ENCODE measurements at regions not wholly inside any gene's neighbourhood (a gene's known extent, or its start where the extent isn't known, plus 50 kb on each side); places are given as distances from the start of the nearest gene placed in this dataset.

DNA sequence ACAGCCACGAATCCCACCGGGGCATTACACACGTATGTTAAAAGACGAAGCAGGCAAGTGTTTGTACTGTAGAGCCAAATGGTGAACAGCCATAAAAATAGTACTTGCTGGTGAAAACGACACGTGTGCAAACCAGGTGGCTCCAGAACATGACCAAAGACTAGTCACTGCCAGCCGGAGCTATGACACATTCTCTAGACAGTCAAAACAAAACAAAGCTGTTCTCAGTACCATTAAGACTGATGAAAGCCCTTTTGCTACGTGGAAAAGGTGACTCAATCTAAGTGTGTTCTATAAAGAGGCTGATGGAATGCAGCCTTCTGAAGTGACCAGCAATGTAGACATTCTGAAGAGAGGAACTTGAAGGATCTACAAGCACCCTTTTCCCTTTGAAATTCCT lies 367.7 kb upstream of the NETO1 start:
- DNase-seq (ENCODE audit: low read depth): no peak

DNA sequence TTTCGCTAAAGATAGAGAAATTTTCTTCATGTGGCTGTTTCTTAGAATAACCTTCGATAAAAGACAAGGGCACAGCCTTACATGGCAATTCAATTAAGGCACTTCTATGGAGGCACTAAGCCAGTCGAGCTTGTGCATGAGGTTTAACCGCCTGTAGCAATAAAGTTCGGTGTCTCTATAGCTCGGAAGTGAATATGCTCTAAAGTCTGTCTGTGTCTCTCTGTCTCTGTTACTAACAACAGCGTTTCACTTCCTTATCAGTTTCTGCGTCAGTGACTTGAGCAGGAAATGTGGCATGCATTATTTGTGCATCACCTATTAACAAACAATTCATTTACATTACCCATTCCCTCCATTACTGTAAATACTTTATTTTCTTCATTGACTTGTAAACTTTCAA lies 365.1 kb upstream of the NETO1 start:
- DNase-seq (ENCODE audit: low read depth): no peak

DNA sequence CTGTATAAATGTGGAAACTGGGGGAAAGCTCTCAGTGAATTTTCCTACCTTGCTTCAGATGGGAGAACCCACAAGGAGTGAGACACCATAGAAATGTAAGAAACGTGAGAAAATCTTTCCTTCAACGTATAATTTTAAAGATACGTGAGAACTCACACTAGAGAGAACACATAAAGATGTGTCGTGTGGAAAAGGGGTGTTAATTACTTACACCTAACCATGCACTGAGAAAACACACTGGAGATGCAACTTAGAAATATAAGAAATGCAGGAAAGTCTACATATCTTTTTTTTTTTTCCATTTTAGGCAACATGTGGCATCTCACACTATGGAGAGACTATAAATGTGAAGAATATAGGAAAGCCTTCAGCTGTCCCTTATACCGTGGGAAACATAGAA lies 352.9 kb upstream of the NETO1 start:
- DNase-seq (ENCODE audit: low read depth): no peak

DNA sequence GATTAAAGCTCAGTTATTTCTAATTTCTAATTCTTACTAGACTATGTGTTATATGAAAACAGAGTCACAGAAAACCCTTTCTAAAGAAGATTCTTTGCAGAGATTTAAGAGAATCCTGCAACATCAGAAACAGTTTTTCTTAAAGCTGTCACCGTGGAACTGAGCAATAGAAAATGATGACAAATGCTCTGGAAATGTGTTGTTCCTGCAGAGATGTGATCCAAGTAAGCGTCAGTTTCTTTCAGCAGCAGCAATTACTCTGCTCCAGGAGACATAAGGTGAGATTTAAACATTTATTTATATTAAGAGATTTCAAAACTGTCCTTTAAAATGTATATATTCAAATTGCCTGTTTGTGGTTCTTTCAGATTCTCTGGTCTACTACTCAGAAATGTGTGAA lies 350.5 kb upstream of the NETO1 start:
- DNase-seq (ENCODE audit: low read depth): no peak

DNA sequence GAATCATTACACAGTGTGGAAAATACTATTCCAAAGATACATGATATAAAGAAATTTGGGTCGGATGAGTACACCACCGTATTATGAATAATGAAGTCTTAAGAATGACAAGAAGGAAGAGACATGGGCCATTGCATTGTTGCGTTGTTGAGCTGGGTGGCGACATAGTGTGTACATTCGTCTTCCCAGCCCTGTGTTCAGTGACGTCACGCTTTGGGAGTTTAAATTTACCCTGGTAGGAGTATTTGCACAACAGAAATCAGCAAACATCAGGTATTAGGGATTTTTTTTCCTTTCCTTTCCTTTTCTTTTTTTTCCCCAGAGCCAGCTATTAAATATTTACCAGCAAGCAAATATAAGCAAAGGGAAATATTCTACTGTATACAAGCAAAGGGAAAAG lies 347.2 kb upstream of the NETO1 start:
- no peak for DNase-seq (ENCODE audit: low read depth)

DNA sequence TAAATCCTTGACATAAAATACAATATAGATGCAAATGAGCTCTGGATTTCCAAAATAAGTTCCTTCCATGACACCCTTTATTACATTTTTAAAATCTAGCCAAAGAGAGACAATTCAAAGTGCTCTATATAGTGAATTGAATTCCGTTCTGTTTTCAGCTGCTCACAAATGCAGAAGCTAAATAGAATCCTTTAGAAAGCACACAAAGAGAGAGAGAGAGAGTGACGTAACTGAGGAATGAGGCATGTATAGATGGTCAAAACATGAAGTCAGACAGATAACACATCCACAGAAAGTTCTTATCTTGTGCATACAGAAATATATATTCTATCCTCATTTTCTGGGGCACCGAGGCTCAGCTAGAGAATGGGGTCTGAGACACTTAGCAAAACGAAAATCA lies 344.7 kb upstream of the NETO1 start:
- no peak for DNase-seq (ENCODE audit: low read depth)

DNA sequence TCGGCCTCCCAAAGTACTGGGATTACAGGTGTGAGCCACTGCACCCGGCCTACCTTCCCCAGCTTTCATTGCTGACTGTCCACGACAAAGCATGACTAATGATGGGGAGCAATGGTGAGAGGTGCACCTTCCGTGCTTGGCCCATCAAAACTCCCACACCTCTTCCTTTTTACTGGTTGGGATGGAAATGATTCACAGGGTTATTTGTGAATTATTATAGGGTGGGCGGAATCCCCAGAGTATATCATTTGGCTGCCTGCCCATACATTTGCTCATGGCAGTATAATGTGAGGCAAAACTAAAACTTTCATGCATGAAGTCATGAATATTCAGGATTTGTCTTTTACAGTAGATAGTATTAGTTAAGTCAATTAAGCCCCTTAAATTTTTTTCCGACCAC lies 334.2 kb upstream of the NETO1 start:
- no peak for DNase-seq (ENCODE audit: low read depth)

DNA sequence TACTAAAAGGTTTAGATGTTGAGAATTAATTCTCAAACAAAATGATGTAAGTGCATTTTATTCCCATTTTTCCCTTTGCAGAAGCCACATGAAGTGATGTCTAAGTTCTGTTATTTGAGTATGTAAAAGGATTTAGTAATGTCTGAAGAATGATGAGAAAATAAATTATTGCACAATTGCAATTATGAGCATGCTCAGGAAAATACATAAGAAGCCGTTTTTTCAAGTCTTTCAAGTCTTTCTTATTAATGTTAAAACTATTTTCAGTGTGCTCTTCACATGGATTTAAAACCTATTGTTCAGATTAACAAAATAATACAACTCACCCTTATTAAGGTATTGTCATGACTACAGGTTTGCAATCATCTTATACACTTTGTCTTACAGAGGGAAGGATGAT lies 331.4 kb upstream of the NETO1 start:
- DNase-seq (ENCODE audit: low read depth): no peak

DNA sequence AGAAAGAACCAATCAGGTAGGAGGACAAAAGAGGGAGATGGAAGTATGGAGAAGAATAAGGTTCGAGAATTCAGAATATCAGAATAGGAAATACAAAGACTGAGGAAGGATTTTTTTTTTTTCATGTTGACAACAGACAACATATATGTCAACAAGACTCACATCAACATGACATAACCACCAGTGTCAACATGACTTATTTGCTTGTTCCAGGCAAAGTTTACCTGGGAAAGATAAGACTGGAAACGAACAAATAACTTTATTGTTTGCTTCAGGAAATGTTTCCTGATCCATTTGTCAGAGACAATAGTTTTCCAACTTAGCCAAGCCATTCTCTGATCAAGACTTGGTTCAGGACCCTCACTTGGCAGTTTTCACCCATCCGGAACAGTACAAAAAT lies 321.9 kb upstream of the NETO1 start:
- DNase-seq (ENCODE audit: low read depth): no peak

DNA sequence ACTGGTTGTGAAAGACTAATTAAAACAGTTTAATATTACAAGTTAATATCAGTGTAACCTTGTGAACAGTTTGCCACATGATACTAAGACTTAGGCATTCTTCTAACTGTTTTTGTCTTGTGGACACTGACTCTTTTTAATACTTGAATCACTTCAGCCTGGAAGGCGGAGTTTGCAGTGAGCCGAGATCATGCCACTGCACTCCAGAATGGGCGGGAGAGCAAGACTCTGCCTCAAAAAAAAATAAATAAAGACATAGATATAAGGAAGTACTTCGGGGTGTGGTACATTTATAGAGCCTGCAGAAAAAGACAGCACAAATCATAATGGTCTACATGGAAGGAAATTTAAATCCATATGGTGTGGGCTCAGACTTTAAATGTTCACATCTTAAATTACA lies 300.4 kb upstream of the NETO1 start:
- DNase-seq (ENCODE audit: low read depth): no peak

DNA sequence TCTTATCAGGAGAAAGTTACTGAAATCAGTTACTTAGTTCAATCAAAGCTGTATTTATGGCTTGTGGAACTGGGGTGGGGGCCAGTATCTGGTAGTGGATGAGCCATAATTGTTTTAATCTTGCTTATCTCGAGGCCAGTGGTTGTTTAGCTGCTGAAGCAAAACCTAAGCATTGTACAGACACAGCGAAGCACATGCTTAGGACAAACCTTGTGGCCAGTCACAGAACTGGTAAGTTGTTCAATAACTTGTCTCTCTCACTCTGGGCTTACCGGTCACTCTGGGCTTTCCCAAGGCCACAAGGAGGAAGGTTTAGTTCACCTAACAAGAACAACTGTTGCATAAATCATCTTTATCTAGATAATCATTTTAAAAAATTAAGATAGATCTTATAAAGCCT lies 296.6 kb upstream of the NETO1 start:
- no peak for DNase-seq (ENCODE audit: low read depth)

DNA sequence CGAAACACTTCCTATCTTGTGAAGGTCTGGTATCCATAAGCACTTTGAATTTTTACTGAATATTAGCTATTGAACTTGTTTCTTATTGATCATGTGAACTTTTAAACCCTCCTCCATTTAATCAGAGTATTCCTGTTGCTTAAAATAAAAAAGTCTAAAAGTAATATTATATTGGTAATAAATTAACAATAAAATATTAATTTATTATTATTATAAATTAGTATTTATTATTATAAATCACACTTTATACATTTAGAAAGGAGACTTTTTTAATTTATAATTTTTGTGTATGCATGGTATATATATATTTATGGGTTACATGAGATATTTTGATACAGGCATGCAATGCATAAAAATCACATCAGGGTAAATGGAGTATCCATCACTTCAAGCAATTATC lies 295.4 kb upstream of the NETO1 start:
- no peak for DNase-seq (ENCODE audit: low read depth)

DNA sequence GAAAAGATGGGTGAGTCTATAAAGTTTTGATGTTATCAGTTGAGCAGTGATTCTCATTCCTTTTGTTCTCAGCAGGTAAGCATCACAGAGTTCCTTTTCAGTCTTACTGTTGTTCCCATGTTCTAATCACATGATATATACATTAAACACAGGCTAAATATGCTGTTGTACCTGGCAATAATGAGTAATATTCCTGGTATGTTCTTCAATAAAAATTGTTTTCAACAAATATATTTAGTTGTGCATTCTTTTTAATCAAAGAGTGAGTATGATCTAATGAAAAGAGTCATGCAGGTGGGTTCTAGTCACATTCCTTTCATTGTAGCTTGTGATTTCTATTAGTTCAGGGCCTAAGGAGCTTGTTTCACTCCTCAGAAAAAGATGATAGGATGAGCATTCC lies 288.3 kb upstream of the NETO1 start:
- DNase-seq (ENCODE audit: low read depth): no peak

DNA sequence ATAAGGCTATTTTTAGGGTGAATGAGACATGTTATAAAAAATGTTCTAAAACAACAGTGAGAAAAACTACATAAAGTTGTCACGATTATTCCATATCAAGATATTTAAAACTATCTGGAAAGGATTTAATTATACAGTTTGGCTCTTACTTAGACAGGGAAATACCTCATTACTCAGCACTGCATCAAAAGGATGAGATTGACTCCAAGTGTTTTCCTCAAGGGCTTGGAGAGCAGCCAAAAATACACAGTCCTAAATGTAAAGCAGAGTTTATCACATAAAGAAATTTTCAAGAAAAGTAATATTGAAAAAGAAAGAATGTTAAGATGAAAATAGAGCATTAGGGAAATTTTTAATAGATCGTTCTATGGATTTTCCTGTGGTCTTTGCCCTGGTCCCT lies 285.5 kb upstream of the NETO1 start:
- no peak for DNase-seq (ENCODE audit: low read depth)

DNA sequence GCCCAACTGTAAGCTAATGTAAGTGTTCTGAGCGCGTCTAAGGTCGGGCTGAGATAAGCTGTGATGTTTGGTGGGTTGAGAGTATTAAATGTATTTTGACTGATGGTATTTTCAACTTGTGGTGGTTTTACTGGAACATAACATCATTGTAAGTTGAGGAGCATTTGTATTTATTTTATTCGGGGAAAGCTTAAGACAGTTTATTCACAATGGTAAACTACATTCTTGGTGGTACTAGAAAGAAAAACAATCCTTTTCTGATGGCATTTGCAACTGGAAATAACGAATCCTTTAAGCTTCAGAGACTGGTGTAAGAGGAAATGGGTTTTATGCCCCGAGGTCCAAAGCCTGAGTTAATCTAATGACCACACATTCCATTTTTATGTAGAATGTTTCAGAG lies 283.3 kb upstream of the NETO1 start:
- DNase-seq (ENCODE audit: low read depth): no peak

DNA sequence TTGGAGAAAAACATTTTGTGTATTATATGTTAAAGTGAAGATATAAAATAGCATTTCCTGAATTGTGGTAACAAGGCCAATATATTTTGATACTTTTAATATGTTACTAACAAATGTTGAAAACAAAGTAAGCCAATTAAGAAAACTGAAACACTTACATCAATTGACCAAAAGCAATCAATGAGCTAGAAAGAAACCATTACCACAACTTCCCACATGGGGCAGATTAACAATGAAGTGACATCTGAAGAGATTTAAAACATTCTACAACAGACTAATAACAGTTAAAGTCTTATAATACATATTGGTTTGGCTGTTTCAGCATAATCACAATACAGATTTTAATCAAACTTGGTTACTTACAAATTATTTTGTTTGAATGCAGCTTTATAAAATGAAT lies 282.4 kb upstream of the NETO1 start:
- no peak for DNase-seq (ENCODE audit: low read depth)

DNA sequence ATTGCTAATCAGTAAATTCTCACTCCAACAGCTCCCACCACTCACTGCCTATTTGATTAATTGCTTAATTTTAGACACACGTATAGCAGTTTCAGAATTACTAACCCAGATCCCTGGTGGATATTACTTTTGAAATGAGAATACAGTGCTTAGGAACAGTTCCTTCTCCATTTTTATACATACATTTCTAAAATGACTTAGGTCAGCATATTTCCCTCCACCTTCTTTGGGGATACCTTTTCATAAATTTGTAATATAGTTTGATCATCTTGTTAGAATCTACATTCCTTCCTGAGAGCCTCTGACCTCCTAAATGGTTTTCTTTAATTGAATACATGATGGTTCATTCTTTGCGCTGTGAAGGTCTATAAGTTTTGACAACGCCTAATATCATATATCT lies 279.8 kb upstream of the NETO1 start:
- no peak for DNase-seq (ENCODE audit: low read depth)

DNA sequence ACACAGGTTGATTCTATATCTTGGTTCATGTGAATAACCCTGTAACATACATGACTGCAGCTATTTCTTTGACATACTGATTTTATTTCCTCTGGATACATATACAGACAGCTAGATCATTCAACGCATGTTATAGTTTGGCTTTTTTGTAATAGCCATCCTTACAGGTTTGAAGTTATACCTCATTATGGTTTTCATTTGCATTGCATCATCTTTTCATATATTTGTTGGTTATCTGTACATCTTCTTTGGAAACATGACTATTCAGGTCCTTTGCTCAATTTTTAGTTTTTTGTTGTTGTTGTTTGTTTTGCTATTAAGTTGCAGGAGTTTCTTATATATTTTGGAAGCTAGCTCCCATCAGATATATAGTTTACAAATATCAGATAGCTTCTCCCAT lies 276.2 kb upstream of the NETO1 start:
- no peak for DNase-seq (ENCODE audit: low read depth)

DNA sequence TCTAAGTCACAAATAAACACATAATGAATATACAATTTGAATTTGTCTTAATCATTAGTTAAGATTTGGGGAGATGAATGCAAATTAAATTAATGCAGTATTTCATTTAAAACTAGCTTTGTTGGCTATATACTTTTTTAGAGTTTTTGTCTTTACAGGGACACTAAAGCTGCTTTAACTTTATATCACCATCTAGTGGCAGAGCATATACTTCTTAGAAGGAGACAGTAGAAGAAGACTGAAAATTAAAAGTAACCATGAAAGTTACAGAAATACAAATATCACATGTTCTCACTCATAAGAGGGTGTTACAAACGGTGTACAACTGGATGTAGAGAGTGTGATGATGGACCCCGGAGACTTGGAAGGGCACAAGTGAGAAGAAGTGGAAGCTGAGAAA lies 268.3 kb upstream of the NETO1 start:
- DNase-seq (ENCODE audit: low read depth): no peak

DNA sequence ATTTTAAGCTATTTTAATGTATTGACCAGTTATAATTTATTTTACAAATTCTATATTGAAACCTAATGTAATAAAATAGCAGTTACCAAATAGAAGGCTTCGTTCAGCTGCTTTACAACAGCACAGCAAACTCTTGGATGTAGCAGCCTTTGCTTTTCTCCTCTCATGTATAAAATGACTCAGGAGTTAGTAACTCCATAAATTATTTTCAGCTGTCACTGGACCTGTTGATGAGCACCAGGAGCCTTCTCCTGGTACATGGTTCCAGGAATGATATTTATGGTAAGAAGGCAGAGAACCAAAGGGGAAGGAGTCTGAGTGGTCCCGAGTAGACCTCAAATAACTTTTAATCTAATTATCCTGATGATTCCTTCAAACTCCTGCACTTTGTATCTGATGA lies 256.4 kb upstream of the NETO1 start:
- DNase-seq (ENCODE audit: low read depth): no peak

DNA sequence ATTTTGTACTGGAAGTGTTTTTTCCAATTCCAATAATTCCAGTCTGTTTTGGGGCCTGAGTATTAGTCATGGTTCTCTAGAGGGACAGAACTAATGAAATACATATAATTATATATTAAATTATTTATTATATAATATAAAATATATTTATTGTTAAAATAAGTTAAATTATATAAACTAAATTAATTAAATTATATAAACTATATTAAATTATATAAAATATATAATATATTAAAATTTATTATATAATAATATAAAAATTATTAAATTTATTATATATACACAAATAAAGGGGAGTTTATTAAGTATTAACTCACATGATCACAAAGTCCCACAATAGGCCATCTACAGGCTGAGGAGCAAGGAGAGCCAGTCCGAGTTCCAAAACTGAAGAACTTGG lies 253.4 kb upstream of the NETO1 start:
- no peak for DNase-seq (ENCODE audit: low read depth)

DNA sequence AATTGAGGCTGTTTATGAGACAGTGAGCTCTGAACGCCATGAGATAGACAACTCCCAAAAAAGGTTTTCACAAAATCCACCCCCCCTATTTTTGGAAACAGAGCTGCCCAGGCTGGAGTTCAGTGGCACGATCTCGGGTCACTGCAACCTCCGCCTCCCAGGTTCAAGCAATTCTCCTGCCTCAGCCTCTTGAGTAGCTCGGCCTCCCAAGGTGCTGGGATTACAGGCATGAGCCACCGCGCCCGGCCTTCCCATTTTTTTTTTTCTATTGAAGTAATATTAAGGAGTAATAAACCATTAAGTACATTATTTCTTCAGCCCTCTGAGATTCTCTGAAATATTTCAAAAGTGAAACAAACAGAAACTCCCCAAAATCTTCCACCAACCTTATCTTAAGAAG lies 252.8 kb upstream of the NETO1 start:
- DNase-seq (ENCODE audit: low read depth): no peak

DNA sequence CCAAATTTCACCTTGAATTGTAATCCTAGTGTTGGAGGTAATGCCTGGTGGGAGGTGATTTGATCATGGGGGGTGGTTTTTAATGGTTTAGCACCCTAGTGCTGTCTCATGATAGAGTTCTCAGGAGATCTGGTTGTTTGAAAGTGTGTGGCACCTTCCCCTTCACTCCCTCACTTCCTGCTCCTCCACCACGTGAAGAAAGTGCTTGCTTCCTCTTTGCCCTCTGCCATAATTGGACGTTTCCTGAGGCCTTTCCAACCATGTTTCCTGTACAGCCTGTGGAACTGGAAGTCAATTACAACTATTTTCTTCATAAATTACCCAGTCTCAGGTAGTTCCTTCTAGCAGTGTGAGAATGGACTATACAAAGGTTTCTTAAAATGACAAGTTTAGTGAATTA lies 251.8 kb upstream of the NETO1 start:
- no peak for DNase-seq (ENCODE audit: low read depth)

DNA sequence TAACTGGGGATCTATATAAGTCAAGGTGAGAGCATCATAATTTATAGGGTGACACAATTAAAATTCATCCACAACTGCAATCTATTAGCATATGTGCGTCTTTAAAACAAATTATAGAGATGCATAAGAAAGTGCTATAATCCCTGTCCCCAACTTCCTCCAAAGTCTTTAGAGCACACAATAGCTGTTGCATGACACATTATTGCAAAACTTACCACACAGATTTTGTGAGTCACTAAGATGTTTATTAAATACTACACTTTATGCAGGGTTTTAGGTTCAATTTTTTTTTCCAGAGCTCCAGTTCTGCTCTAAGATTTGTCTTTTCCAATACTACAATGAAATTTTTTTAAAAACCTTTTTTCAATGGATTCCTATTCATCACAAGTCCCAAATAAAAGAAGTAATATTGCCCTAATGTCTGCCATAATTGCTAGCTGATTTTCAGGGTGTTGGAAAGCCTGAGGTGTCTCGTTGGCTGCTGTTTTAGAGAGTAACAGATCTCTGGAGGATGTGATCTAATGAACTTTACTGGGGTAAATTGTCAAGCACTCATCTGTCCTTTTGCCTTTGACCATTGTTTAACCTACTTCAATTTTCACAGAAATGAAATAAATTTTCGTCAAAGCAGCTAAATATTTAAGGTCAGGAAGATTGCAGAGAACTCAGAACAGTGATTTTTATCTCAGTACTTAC lies 250.5 kb upstream of the NETO1 start:
- DNase-seq (ENCODE audit: low read depth): no peak

DNA sequence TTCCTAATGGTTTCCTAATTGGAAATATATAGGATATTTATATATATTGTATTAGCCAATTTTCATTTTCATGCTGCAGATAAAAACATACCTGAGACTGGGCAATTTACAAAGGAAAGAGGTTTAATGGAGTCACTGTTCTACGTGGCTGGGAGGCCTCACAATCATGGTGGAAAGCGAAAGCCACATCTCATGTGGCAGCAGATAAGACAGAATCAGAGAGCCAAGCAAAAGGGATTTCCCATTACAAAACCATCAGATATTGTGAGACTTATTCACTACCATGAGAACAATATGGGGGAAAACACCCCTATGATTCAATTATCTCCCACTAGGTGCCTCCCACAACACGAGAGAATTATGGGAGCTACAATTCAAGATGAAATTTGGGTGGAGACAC lies 242.5 kb upstream of the NETO1 start:
- DNase-seq (ENCODE audit: low read depth): no peak

Measured in activated T-cell treated with anti-CD3 and anti-CD28 coated beads for 24 hours (primary cell).